Esophagus mucosa (tissue), 1 donor: ENCODE measurements at regions not wholly inside any gene's neighbourhood (a gene's known extent, or its start where the extent isn't known, plus 50 kb on each side); places are given as distances from the start of the nearest gene placed in this dataset.

ENCODE experiments used
- ATAC-seq: fragments of 200-7000 bp; cut with Tn5 transposase; one replicate; pipeline ENCODE4 v1.9.1; 2020
- donor health status: DM: yes; HTN: yes; CAD: no.

GRCh38 chr1:50358962-50359361 is 64.3 kb downstream of the DMRTA2 start:
- no peak for ATAC-seq

DNA sequence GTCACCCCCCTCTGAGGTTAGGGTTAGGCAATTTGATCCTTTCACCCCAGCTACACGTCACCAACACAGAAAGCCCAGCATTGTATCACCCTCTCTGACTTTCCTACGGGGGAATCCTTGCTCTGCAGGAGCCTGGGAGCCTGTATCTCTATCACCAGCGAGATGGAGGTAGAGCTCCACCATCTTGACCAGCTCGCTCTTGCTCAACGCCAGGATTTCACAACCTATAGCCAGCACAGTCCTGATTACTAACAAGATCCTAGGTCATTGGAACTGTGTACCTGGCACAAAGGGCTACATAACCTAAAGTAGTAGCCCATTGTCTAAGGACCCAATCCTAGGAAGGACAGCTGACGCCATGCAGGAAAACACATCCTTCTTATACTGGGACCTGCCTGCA is 66.1 kb downstream of the DMRTA2 start:
- no peak for ATAC-seq

GRCh38 chr1:50354813-50355212 is 68.4 kb downstream of the DMRTA2 start:
- ATAC-seq, result no peak

DNA sequence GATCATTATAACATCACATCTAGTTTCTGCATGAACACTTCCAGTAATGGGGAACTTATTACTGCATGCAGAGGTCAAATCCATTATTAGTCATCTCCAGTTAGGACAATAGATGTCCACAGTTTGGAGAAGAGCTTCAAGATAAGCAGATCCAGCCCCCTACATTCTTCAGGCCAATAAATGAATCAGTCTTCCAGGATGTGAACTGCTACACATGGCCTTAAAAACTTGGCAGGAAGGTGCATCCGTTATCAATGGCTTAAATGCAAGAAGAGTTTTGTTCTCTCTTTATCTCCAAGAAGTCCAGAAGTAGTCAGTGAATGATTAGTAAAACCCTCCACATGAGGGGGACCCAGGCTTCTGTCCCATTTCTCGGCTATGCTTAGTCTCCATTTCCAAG is 70.8 kb downstream of the DMRTA2 start:
- ATAC-seq, result no peak

GRCh38 chr1:50350868-50351267 is 72.4 kb downstream of the DMRTA2 start:
- no peak for ATAC-seq

DNA sequence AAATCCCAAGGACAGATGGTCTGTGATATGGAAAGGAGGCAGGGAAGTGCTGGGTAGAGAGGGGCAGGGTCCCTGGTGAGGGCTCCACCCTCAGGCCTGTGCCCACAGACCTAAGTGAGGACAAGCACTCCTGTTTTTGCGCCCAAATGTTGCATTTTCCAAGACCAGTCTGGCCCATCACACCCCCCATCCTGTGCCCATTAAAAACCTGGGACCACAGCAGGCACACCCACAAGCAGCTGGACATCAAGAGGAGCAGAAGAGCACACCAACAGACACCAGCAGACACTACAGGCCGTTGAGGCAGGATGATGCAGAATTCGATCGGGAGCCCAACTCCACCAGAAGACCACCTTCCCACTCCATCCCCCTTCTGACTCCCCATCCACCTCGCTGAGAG is 72.8 kb downstream of the DMRTA2 start:
- no peak for ATAC-seq

DNA sequence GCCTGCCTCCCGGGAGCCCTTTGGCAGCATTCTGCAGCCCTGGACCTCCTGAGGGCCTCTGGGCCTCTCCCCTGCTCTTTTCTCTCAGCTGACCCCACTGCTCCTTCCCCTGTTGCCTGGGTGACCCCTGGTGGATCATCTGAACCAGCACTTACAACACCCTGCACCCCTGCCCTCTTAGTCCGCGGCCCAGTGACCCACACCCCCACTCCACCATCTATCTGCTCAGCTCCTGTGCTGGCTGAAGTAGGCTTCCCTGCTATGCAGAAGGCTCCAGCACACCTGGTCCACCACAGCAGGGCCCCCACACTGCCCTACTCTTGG is 74.0 kb downstream of the DMRTA2 start:
- no peak for ATAC-seq

DNA sequence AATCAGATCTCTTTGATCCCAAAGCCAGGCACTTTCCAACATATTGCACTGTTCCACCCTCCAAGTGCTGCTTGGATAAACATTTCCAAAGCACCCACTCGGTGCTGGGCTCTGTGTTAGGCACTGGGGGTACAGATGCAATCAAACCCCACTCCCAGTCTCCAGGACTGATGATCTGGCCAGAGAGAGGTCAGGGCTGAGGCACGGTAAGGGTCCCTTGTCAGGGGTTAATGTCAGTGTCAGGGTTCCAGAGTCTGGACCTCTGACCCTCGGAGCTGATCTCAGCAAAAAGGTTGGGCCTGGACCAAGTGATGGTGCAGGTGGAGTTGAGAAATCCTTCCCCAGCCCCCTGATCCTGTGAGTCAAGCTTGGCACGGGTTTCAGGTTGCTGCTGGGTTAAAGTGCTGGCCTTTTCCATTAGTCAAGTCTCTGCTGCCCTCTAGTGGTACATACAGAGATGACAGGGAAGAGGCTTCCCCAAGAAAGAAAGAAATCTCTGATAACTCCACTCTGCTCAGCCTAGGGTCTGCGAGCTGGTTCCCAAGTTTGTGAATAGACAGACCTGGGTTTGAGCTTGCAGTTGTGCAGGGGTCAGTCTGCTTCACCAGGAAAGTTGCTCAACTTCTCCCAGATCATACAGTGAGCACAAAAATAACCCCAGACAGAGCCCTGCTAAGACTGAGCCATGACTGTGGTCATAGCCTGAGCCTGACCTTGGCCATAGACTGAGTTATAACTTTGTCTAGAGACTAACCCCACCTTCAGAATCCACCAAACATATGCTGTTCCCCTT is 74.6 kb downstream of the DMRTA2 start:
- ATAC-seq, result peak; percentile 81

GRCh38 chr1:50347933-50348332 is 75.3 kb downstream of the DMRTA2 start:
- ATAC-seq, result no peak

GRCh38 chr1:50346621-50347020 is 76.6 kb downstream of the DMRTA2 start:
- ATAC-seq, result no peak

- ATAC-seq, result no peak
These were observed 79.9 kb downstream of the DMRTA2 start for GRCh38 chr1:50343323-50343722.

- no peak for ATAC-seq
These were observed 80.7 kb downstream of the DMRTA2 start for GRCh38 chr1:50342525-50342924.

DNA sequence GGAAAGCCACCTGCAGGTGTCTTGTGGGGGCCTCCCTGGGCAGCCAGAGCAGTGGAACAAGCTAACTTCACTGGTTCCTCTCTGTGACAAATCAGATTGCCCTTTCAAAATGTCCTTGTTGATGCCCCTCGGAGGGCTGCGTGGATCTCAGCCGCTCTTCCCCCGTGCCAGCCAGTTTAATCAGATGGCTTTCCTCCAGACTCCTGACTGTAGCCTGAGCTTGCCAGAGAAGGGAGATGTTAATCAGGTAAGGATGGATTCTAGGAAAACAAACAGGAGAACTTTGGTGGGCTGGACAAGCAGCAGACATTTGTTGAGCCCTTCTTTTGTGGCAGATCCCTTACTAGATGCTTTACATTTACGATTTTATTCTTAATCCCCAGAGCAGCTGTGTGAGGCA is 88.2 kb downstream of the DMRTA2 start:
- no peak for ATAC-seq

- ATAC-seq, result peak; percentile 77
These were observed 89.7 kb downstream of the DMRTA2 start for GRCh38 chr1:50333595-50333974.

GRCh38 chr1:50332941-50333594 is 90.2 kb downstream of the DMRTA2 start:
- ATAC-seq, result peak; percentile 81

GRCh38 chr1:50329332-50329932 is 93.8 kb downstream of the DMRTA2 start:
- ATAC-seq, result no peak

DNA sequence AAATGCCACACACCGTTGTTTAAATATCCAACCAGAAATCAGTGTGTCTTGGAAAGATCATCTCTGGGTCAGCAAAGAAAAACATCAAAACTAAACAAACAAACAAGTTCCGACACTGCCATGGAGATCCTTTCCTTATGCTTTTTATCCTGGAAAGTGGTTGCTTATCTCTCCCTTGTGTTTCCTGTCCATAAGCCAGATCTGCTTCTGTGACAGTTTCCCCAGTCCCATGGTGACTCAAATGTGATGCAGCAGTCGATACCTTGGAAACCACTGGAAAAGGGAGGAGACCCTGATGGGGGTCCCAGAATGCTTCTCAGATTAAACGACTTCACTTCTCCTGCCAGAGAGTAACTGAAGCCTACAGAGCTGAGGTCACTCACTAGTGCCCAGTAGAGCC is 94.7 kb downstream of the DMRTA2 start:
- no peak for ATAC-seq

GRCh38 chr1:50326026-50326425 is 97.2 kb downstream of the DMRTA2 start:
- no peak for ATAC-seq

- ATAC-seq, result no peak
These were observed 100.7 kb downstream of the DMRTA2 start for GRCh38 chr1:50322579-50322978.

DNA sequence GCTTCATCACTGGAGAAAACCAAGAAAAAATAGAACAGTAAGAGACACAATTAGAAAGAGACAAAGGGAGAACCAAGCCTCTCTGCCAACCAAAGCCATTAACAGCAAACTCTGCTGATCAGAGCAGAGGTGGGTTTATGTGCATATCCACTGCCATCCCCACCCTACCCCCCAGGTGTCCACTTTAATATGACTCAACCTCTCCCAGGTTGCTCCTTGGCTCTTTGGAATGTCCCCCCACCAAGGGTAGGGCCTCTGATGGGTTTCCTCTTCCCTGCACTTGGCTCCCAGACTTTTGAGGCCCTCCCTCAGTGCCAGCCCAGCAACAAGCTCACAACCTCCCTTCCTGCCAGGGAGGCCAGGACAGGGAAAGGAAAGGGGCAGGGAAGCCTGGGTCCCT is 104.8 kb downstream of the DMRTA2 start:
- no peak for ATAC-seq

DNA sequence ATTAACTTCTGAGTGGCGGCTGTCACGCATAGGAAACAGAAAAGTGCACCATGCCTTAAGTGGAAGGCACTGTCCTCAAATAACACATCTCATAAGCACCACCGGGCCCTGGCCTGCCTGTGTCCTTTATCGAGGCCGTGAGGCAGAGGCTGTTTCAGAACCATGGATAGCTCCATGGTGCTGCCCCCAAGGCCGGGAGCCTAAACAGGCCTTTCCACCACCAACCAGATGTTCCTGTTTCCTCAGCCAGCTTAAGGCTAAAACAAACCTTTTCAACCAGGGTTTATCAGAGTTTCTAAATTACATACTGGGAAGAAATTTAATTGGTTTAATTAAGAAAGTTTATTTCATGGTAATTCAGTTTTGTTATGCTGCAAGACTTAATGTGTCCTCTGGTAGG is 114.4 kb downstream of the DMRTA2 start:
- ATAC-seq, result no peak

DNA sequence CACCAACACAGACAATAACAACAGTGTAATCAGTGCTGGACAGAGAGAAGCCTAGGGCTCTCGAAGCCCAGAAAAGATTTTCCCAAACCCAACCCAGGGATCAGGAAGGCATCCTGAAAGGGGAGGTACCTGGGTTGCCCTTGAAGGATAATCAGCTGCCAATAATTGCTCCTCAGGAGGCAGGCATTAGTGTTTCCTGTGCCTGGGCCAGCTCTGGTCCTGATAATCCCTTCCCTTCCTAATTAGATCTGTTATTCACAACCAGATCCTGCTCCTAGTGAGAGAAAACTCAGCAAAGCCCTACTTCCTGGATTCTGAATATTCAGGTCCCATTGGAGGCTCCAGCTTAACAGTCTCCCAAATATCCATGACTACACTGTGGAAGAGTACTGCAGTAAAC is 117.4 kb downstream of the DMRTA2 start:
- no peak for ATAC-seq

GRCh38 chr1:50300297-50300696 is 122.9 kb downstream of the DMRTA2 start:
- no peak for ATAC-seq

- no peak for ATAC-seq
These were observed 127.7 kb downstream of the DMRTA2 start for GRCh38 chr1:50295566-50295965.
